A673 (cell line): ENCODE measurements at regions not wholly inside any gene's neighbourhood (a gene's known extent, or its start where the extent isn't known, plus 50 kb on each side); places are given as distances from the start of the nearest gene placed in this dataset.

Experiments
- BruUV-seq: library from RNA; stranded (reverse); fragments of 400-500 nt; replicated peaks from 2 replicates; lab custom pipeline; 2021; lab: Mats Ljungman, UMichigan
- CTCF ChIA-PET: fragments of 300-600 bp; sonication (Branson Sonifier 250); formaldehyde crosslinking; loops from one replicate; lab custom pipeline; 2022; ENCODE audit warnings: antibody characterized with exemption; lab: Charles Lee
- POLR2A ChIA-PET: fragments of 300-600 bp; sonication (Branson Sonifier 250); formaldehyde crosslinking; loops from one replicate; lab custom pipeline; 2022; ENCODE audit warnings: antibody characterized with exemption; ENCODE audit not compliant: low non-redundant PET; lab: Charles Lee
- DNase-seq: peaks from one replicate; pipeline ENCODE4 v3.0.0-alpha.2; 2015; ENCODE audit warnings: low spot score
- H3K27ac ChIP-seq: fragments of 200-600 bp; sonication (generic); 2 replicates; pipeline ENCODE4 v1.5.1; 2016; ENCODE audit warnings: mixed run types, low read depth, mild to moderate bottlenecking, mixed read lengths, antibody characterized with exemption, low read length; ENCODE audit not compliant: poor library complexity, severe bottlenecking
- H3K27me3 ChIP-seq: fragments of 200-600 bp; sonication (generic); replicated peaks from 2 replicates; pipeline ENCODE4 v1.6.1; 2017; ENCODE audit warnings: mixed run types, low read depth, mild to moderate bottlenecking, mixed read lengths, antibody characterized with exemption, low read length; ENCODE audit not compliant: insufficient read depth, poor library complexity
- H3K36me3 ChIP-seq: fragments of 200-600 bp; sonication (generic); 2 replicates; pipeline ENCODE4 v1.6.1; 2016; ENCODE audit warnings: mixed run types, mild to moderate bottlenecking, mixed read lengths, antibody characterized with exemption, low read length; ENCODE audit not compliant: insufficient read depth, poor library complexity, severe bottlenecking
- H3K4me1 ChIP-seq: fragments of 200-600 bp; sonication (generic); 2 replicates; pipeline ENCODE4 v1.6.1; 2017; ENCODE audit warnings: mixed run types, mild to moderate bottlenecking, mixed read lengths, antibody characterized with exemption, low read length; ENCODE audit not compliant: insufficient read depth, poor library complexity, severe bottlenecking
- H3K4me3 ChIP-seq: fragments of 200-600 bp; sonication (generic); 2 replicates; pipeline ENCODE4 v1.5.1; 2016; ENCODE audit warnings: low read depth, mixed run types, mild to moderate bottlenecking, mixed read lengths, low read length; ENCODE audit not compliant: poor library complexity, severe bottlenecking
- H3K9me3 ChIP-seq: fragments of 200-600 bp; sonication (generic); 2 replicates; pipeline ENCODE4 v1.6.1; 2016; ENCODE audit warnings: mixed run types, low read depth, mild to moderate bottlenecking, mixed read lengths, antibody characterized with exemption, low read length; ENCODE audit not compliant: poor library complexity, severe bottlenecking
- EZH2 ChIP-seq: fragments of 200-600 bp; sonication (generic); IDR thresholded peaks from 2 replicates; pipeline ENCODE4 v1.6.1; 2017; ENCODE audit warnings: borderline replicate concordance, low read depth, mild to moderate bottlenecking, mixed read lengths, antibody characterized with exemption, low read length; ENCODE audit not compliant: poor library complexity, severe bottlenecking
- intact Hi-C: fragments of 100-400 bp; cut with micrococcal nuclease; formaldehyde crosslinking; loops from one replicate; pipeline ENCODE4 v1.10.0; 2022; ENCODE audit not compliant: unreplicated experiment
- TF ChIP-seq, protein P1 (sequence below): fragments of 300-800, 200-600 bp; sonication (generic); conservative IDR thresholded peaks from 2 replicates; pipeline ENCODE4 v1.5.1; 2017; ENCODE audit warnings: low read depth, mild to moderate bottlenecking, antibody characterized with exemption, low read length, moderate library complexity, mixed read lengths

DNA sequence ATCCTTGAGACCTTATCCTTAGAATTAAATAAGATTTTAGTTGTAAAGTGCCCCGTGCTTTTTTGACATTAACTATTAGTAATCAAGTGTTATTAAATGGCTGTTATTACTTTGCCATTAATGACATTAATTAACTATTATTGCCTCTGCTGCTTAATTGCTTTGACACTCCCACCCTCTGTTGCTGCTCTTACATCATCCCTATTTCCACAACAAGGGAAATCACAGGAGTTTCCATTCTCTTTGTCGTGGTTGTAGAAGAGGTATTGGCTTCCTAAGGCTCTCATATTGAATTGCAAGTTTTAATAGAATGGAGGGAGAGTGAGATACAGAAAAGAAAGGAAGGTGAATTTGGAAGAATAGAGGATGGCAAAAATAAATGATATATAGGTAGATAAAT, 545.8 kb downstream of the MMUT start:
- BruUV-seq = no TSS peak
- POLR2A ChIA-PET = no interaction called here
- no peak for DNase-seq
- no peak overlapping the region for H3K4me3 ChIP-seq
- CTCF ChIA-PET = no interaction called here
- H3K9me3 ChIP-seq = no peaks in the 10 kb centered on the region
- no peaks in the 10 kb centered on the region for H3K27me3 ChIP-seq
- H3K4me1 ChIP-seq = no peaks in the 10 kb centered on the region
- TF ChIP-seq, protein P1, sequence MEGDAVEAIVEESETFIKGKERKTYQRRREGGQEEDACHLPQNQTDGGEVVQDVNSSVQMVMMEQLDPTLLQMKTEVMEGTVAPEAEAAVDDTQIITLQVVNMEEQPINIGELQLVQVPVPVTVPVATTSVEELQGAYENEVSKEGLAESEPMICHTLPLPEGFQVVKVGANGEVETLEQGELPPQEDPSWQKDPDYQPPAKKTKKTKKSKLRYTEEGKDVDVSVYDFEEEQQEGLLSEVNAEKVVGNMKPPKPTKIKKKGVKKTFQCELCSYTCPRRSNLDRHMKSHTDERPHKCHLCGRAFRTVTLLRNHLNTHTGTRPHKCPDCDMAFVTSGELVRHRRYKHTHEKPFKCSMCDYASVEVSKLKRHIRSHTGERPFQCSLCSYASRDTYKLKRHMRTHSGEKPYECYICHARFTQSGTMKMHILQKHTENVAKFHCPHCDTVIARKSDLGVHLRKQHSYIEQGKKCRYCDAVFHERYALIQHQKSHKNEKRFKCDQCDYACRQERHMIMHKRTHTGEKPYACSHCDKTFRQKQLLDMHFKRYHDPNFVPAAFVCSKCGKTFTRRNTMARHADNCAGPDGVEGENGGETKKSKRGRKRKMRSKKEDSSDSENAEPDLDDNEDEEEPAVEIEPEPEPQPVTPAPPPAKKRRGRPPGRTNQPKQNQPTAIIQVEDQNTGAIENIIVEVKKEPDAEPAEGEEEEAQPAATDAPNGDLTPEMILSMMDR = no peak
- no peak for TF ChIP-seq EZH2
- no peaks in the 10 kb centered on the region for H3K36me3 ChIP-seq
- H3K27ac ChIP-seq = no peak overlapping the region
- intact Hi-C loops = no loop called here

DNA sequence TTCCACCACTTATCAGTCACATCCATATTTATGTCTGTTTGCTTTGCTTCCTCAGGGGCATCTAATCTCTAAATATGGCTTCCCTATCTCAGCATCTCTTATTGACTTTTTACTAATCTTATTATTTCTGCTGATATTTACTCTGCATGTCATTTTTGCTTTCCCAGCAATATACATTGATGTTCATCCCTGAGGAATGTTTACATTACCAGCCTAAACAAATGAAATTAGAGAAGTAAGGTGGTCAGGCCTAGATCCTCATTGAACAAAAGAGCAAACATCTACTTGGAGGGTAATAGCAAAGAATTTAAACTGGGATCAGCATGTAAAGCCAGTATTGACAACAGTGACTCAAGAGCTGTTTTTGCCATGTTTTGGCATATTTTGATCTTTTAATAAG, 546.4 kb downstream of the MMUT start:
- DNase-seq = no peak
- H3K4me3 ChIP-seq = no peak overlapping the region
- BruUV-seq = no TSS peak
- no peak overlapping the region for H3K27ac ChIP-seq
- no peaks in the 10 kb centered on the region for H3K36me3 ChIP-seq
- H3K9me3 ChIP-seq = no peaks in the 10 kb centered on the region
- H3K4me1 ChIP-seq = no peaks in the 10 kb centered on the region
- CTCF ChIA-PET = no interaction called here
- H3K27me3 ChIP-seq = no peaks in the 10 kb centered on the region
- intact Hi-C loops = no loop called here
- TF ChIP-seq, protein P1 = no peak
- TF ChIP-seq EZH2 = no peak
- POLR2A ChIA-PET = no interaction called here

DNA sequence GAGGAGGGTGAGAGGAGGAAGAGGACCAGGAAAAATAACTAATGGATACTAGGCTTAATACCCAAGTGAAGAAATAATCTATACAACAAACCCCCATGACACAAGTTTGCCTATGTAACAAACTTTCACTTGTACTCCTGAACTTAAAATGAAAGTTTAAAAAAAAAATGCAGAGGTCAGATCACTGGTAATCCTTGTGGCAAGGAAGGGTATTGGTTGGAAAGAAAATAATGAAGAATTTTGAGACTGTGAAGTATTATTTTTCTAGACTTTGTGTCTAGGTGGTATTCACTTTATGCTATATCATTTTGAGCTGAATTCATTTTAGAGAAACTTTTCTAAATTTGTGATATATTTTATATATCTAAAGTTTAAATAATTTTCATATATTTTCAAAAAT, 547.5 kb downstream of the MMUT start:
- no peak for TF ChIP-seq EZH2
- TF ChIP-seq, protein P1 = no peak
- H3K4me1 ChIP-seq = no peaks in the 10 kb centered on the region
- H3K4me3 ChIP-seq = no peak overlapping the region
- no peak for DNase-seq
- H3K9me3 ChIP-seq = no peaks in the 10 kb centered on the region
- no TSS peak for BruUV-seq
- intact Hi-C loops = no loop called here
- no peaks in the 10 kb centered on the region for H3K36me3 ChIP-seq
- ChIA-PET POLR2A (no interaction called here), CTCF (no interaction called here)
- H3K27me3 ChIP-seq = no peaks in the 10 kb centered on the region
- H3K27ac ChIP-seq = no peak overlapping the region
